A549 (cell line): ENCODE measurements at regions not wholly inside any gene's neighbourhood (a gene's known extent, or its start where the extent isn't known, plus 50 kb on each side); places are given as distances from the start of the nearest gene placed in this dataset.

ENCODE experiments used
- ATAC-seq, 2 experiments: fragments of 200-7000 bp in 1 of 2; fragments of >200 bp in 1 of 2; cut with Nextera tagmentation in 1 of 2; cut with Tn5 transposase in 1 of 2; 3 replicates each; pipeline versions ENCODE4 v1.8.0 to v1.9.1; 2018 to 2020; ENCODE audit warnings: mild to moderate bottlenecking in 1 of 2, moderate library complexity in 1 of 2
- CTCF ChIA-PET: fragments of 300-600 bp; sonication (Branson Sonifier 250); formaldehyde crosslinking; extraction: SDS; loops from one replicate; lab custom pipeline; 2021; ENCODE audit warnings: antibody characterized with exemption, inconsistent platforms; lab: Yijun Ruan, JAX
- POLR2A ChIA-PET: fragments of 350-600 bp; formaldehyde crosslinking; extraction: SDS; loops from one replicate; lab custom pipeline; 2021; ENCODE audit warnings: antibody characterized with exemption, inconsistent platforms; lab: Yijun Ruan, JAX
- DNase-seq, 2 experiments: peaks; one replicate each; pipeline versions ENCODE4 v3.0.0 to v3.0.0-alpha.2; 2011 to 2016; ENCODE audit warnings: low read depth in 1 of 2, low spot score in 1 of 2
- FAIRE-seq: peaks from 2 replicates; lab custom pipeline; 2011; peaks lifted over from hg19 to GRCh38; lab: Jason Lieb, UNC
- H3K27ac ChIP-seq, 2 experiments: fragments of >200 bp; sonication (Bioruptor Twin); formaldehyde crosslinking; 3 replicates each; pipeline ENCODE4 v1.5.1; 2016 to 2017
- H3K4me1 ChIP-seq: fragments of >200 bp; sonication (Bioruptor Twin); formaldehyde crosslinking; 3 replicates; pipeline ENCODE4 v1.6.1; 2016
- H3K4me2 ChIP-seq: fragments of >200 bp; sonication (Bioruptor Twin); formaldehyde crosslinking; 3 replicates; pipeline ENCODE4 v1.6.1; 2016
- H3K4me3 ChIP-seq: fragments of >200 bp; sonication (Bioruptor Twin); formaldehyde crosslinking; 3 replicates; pipeline ENCODE4 v1.5.1; 2016
- H3K9me3 ChIP-seq: fragments of >200 bp; sonication (Bioruptor Twin); formaldehyde crosslinking; 3 replicates; pipeline ENCODE4 v1.6.1; 2016
- BCL3 ChIP-seq: fragments of >200 bp; sonication (Bioruptor Twin); formaldehyde crosslinking; IDR thresholded peaks from 3 replicates; pipeline ENCODE4 v1.6.1; 2016
- CBX2 ChIP-seq: fragments of 200-600 bp; sonication (generic); IDR thresholded peaks from 2 replicates; pipeline ENCODE4 v1.6.1; 2016; ENCODE audit warnings: low read depth, mild to moderate bottlenecking, borderline replicate concordance
- CHD2 ChIP-seq: fragments of 150-350 bp; IDR thresholded peaks from 2 replicates; pipeline ENCODE4 v1.6.1; 2014; ENCODE audit warnings: low read length; ENCODE audit not compliant: partially characterized antibody
- ELK1 ChIP-seq: fragments of 150-350 bp; IDR thresholded peaks from 2 replicates; pipeline ENCODE4 v1.6.1; 2014; ENCODE audit warnings: low read depth, mild to moderate bottlenecking, low read length
- FOSB ChIP-seq: fragments of 250-450 bp; sonication (Bioruptor Pico); IDR thresholded peaks from 2 replicates; pipeline ENCODE4 v1.5.0; 2020; ENCODE audit warnings: mild to moderate bottlenecking, moderate library complexity
- FOSL2 ChIP-seq, 2 experiments: fragments of 450-650 bp in 1 of 2; fragments of >200 bp in 1 of 2; sonication (Bioruptor Twin) in 1 of 2; formaldehyde crosslinking; IDR thresholded peaks; 2 replicates each; pipeline versions ENCODE4 v1.5.0 to v1.6.1; 2016 to 2020; ENCODE audit warnings: mild to moderate bottlenecking in 1 of 2, moderate library complexity in 1 of 2
- FOXS1 ChIP-seq: fragments of 250-450 bp; sonication (Bioruptor Pico); IDR thresholded peaks from 2 replicates; pipeline ENCODE4 v1.5.0; 2020; ENCODE audit warnings: mild to moderate bottlenecking, moderate library complexity
- HDAC2 ChIP-seq: fragments of 200-600 bp; sonication (generic); IDR thresholded peaks from 2 replicates; pipeline ENCODE4 v1.6.1; 2016
- HES2 ChIP-seq: fragments of >200 bp; sonication (Bioruptor Twin); formaldehyde crosslinking; IDR thresholded peaks from 2 replicates; pipeline ENCODE4 v1.6.1; 2016
- HEYL ChIP-seq: fragments of 250-450 bp; sonication (Bioruptor Pico); IDR thresholded peaks from 2 replicates; pipeline ENCODE4 v1.8.0; 2021; ENCODE audit warnings: mild to moderate bottlenecking, moderate library complexity
- HMGXB4 ChIP-seq: fragments of 250-450 bp; sonication (Bioruptor Pico); IDR thresholded peaks from 2 replicates; pipeline ENCODE4 v1.5.0; 2021; ENCODE audit warnings: mild to moderate bottlenecking, moderate library complexity, borderline replicate concordance
- HOXA7 ChIP-seq: fragments of 250-450 bp; sonication (Bioruptor Pico); IDR thresholded peaks from 2 replicates; pipeline ENCODE4 v1.5.0; 2020; ENCODE audit warnings: mild to moderate bottlenecking, moderate library complexity
- HOXB13 ChIP-seq: fragments of 250-450 bp; sonication (Bioruptor Pico); IDR thresholded peaks from 2 replicates; pipeline ENCODE4 v1.5.0; 2020; ENCODE audit warnings: low read depth, mild to moderate bottlenecking, moderate library complexity
- JUN ChIP-seq, 2 experiments: fragments of >200 bp; sonication (Bioruptor Twin); formaldehyde crosslinking; IDR thresholded peaks; 2 replicates in 1 of 2; 3 replicates in 1 of 2; pipeline ENCODE4 v1.6.1; 2016 to 2017
- NPAS2 ChIP-seq: fragments of 250-450 bp; sonication (Bioruptor Pico); IDR thresholded peaks from 2 replicates; pipeline ENCODE4 v1.8.0; 2022; ENCODE audit warnings: mild to moderate bottlenecking, moderate library complexity, borderline replicate concordance
- PBX3 ChIP-seq: IDR thresholded peaks from 2 replicates; pipeline ENCODE4 v1.6.1; 2012
- PHF8 ChIP-seq: fragments of 200-600 bp; sonication (generic); IDR thresholded peaks from 2 replicates; pipeline ENCODE4 v1.6.1; 2016; ENCODE audit warnings: low read depth, mild to moderate bottlenecking, antibody characterized with exemption, moderate library complexity, borderline replicate concordance
- RCOR1 ChIP-seq: fragments of 150-350 bp; IDR thresholded peaks from 2 replicates; pipeline ENCODE4 v1.6.1; 2014; ENCODE audit warnings: antibody characterized with exemption, low read length, low read depth
- RFX5 ChIP-seq: fragments of 450-650 bp; IDR thresholded peaks from 2 replicates; pipeline ENCODE4 v1.7.1; 2014; ENCODE audit warnings: antibody characterized with exemption, mild to moderate bottlenecking, moderate library complexity
- RNF2 ChIP-seq: fragments of 200-600 bp; sonication (generic); IDR thresholded peaks from 2 replicates; pipeline ENCODE4 v1.6.1; 2016; ENCODE audit warnings: low read depth, mild to moderate bottlenecking, antibody characterized with exemption, moderate library complexity, borderline replicate concordance
- SMC3 ChIP-seq: fragments of >200 bp; sonication (Bioruptor Twin); formaldehyde crosslinking; IDR thresholded peaks from 3 replicates; pipeline ENCODE4 v1.6.1; 2018; ENCODE audit warnings: inconsistent platforms
- SREBF2 ChIP-seq: fragments of 450-650 bp; IDR thresholded peaks from 2 replicates; pipeline ENCODE4 v1.6.1; 2014; ENCODE audit warnings: mild to moderate bottlenecking, moderate library complexity
- USF2 ChIP-seq: fragments of 450-650 bp; IDR thresholded peaks from 2 replicates; pipeline ENCODE4 v1.6.1; 2014; ENCODE audit warnings: antibody characterized with exemption
- ZC3H11A ChIP-seq: fragments of 450-650 bp; IDR thresholded peaks from 2 replicates; pipeline ENCODE4 v1.6.1; 2014; ENCODE audit warnings: antibody characterized with exemption, mild to moderate bottlenecking
- ZFP36 ChIP-seq: fragments of 450-650 bp; IDR thresholded peaks from 2 replicates; pipeline ENCODE4 v1.6.1; 2014; ENCODE audit warnings: borderline replicate concordance; ENCODE audit not compliant: partially characterized antibody
- ZSCAN20 ChIP-seq: fragments of 250-450 bp; sonication (Bioruptor Pico); IDR thresholded peaks from 2 replicates; pipeline ENCODE4 v1.8.0; 2022; ENCODE audit warnings: mild to moderate bottlenecking, moderate library complexity
- WGBS: methylation state at CpG from one replicate; pipeline ENCODE4 v1.1.6; 2017; ENCODE audit errors: missing lambda C conversion rate; 5-methylcytosine and 5-hydroxymethylcytosine counted together

- Histone ChIP-seq H3K4me3 (no peak overlapping the region), H3K4me2 (no peak overlapping the region), H3K9me3 (no peaks in the 10 kb centered on the region), H3K27ac (no peak overlapping the region), H3K4me1 (no peaks in the 10 kb centered on the region)
- no peak for TF ChIP-seq RCOR1
- no peak for TF ChIP-seq ZSCAN20 (CRISPR knock-in tag)
- no peak for TF ChIP-seq RFX5
- TF ChIP-seq HOXB13 (CRISPR knock-in tag) = no peak
- TF ChIP-seq HEYL (CRISPR knock-in tag) = no peak
- TF ChIP-seq CBX2 = no peak
- FAIRE-seq (no peak), ATAC-seq (no peak), DNase-seq (no peak)
- POLR2A ChIA-PET = no interaction called here
- 3% methylated on average over 6 of the region's 6 CpGs for WGBS
- CTCF ChIA-PET = no interaction called here
Measured at GRCh38 chr1:38194472-38194871, 147.9 kb upstream of the POU3F1 start.

- TF ChIP-seq USF2 = no peak
- TF ChIP-seq SREBF2 = no peak
- no peak for TF ChIP-seq NPAS2
- no peak for TF ChIP-seq ZC3H11A
- no peak for TF ChIP-seq HDAC2
- TF ChIP-seq PBX3 = no peak
- no peak for TF ChIP-seq RFX5
- no peak for TF ChIP-seq ELK1
- no peak for TF ChIP-seq CHD2
- TF ChIP-seq, all 56 proteins: peak for 0
- no peak overlapping the region for H3K27ac ChIP-seq
- ChIA-PET POLR2A (no interaction called here), CTCF (no interaction called here)
- H3K4me1 ChIP-seq = no peaks in the 10 kb centered on the region
- 4% methylated on average over 3 of the region's 3 CpGs for WGBS
- no peaks in the 10 kb centered on the region for H3K9me3 ChIP-seq
- H3K4me2 ChIP-seq = no peak overlapping the region
- no peak for ATAC-seq
- H3K4me3 ChIP-seq = no peak overlapping the region
- no peak for FAIRE-seq
- DNase-seq = no peak
Measured at GRCh38 chr1:38193040-38193439, 146.4 kb upstream of the POU3F1 start.

- FAIRE-seq (no peak), DNase-seq (no peak), ATAC-seq (no peak)
- no peaks in the 10 kb centered on the region for H3K4me1 ChIP-seq
- no peaks in the 10 kb centered on the region for H3K9me3 ChIP-seq
- H3K27ac ChIP-seq = no peak overlapping the region
- ChIA-PET POLR2A (no interaction called here), CTCF (interaction anchor here (0.8 kb wide), 1 partner anchor 180 kb away, joined by 4 read pairs; no protein-coding TSS in a partner anchor)
- no peak overlapping the region for H3K4me2 ChIP-seq
- H3K4me3 ChIP-seq = no peak overlapping the region
- 44% methylated on average over 7 of the region's 7 CpGs for WGBS
- TF ChIP-seq HMGXB4 (CRISPR knock-in tag) (no peak), SMC3 (no peak), SREBF2 (no peak), RNF2 (no peak), FOSB (no peak), HOXA7 (CRISPR knock-in tag) (no peak), PHF8 (no peak), BCL3 (no peak), USF2 (no peak), HES2 (no peak), FOXS1 (CRISPR knock-in tag) (no peak), JUN (IDR thresholded peaks at IDR 0.05) (no peak), FOSL2 (IDR thresholded peaks at IDR 0.05) (no peak), FOSL2 (CRISPR knock-in tag; IDR thresholded peaks at IDR 0.05) (no peak), ZFP36 (no peak)
Measured at GRCh38 chr1:38191461-38191860, 144.9 kb upstream of the POU3F1 start.
